Activated CD4-positive, CD25-positive, alpha-beta regulatory T cell (primary cell): ENCODE measurements at regions not wholly inside any gene's neighbourhood (a gene's known extent, or its start where the extent isn't known, plus 50 kb on each side); places are given as distances from the start of the nearest gene placed in this dataset.
"Not testable (repeated sequence)": the region's sequence is repeated elsewhere in the genome, so short reads cannot be mapped to it uniquely, and the experiment has no call there.

Source experiments
- DNase-seq, 4 experiments: peaks; one replicate each; lab custom pipeline; 2025; lab: John Stamatoyannopoulos, UW

GRCh38 chr10:27344568-27345454 is 104.2 kb upstream of the ACBD5 start:
- no peak for DNase-seq

- no peak for DNase-seq
These were observed 100.4 kb upstream of the ACBD5 start for GRCh38 chr10:27341001-27341400.

DNA sequence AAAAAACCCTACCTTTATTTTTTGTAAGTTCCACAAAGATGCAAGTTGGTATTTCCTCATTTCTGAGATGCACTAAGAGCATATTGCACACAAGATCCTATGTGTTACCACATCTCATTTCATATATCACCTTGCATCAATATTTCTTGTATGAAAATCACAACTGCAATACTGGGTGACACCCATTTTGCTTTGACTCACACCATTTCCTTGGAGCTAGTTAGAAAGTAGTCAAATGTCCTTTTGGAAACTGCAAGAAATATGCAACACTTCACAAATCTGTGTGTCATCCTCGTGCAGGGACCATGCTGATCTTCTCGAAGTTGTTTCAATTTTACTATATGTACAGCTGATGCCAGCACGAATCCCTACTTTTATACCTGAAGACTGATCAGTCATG is 94.6 kb upstream of the ACBD5 start:
- not testable (repeated sequence) for DNase-seq

- no peak for DNase-seq
These were observed 89.5 kb upstream of the ACBD5 start for GRCh38 chr10:27330074-27330473.

- DNase-seq, result no peak
These were observed 88.3 kb upstream of the ACBD5 start for GRCh38 chr10:27328946-27329345.

DNA sequence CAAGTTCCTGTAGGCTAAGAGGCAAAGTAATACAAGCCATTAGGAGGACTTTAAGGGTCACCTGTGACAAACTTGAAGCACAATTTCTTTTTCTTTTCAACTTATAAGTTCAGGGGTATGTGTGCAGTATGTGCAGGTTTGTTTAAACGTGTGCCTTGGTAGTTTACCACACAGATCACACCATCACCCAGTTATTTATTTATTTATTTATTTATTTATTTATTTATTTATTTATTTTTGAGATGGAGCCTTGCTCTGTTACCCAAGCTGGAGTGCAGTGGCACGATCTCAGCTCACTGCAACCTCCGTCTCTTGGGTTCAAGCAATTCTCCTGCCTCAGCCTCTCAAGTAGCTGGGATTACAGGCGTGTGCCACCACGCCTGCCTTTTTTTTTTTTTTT is 86.2 kb upstream of the ACBD5 start:
- not testable (repeated sequence) for DNase-seq

GRCh38 chr10:27319752-27320431 is 79.3 kb upstream of the ACBD5 start:
- no peak for DNase-seq

DNA sequence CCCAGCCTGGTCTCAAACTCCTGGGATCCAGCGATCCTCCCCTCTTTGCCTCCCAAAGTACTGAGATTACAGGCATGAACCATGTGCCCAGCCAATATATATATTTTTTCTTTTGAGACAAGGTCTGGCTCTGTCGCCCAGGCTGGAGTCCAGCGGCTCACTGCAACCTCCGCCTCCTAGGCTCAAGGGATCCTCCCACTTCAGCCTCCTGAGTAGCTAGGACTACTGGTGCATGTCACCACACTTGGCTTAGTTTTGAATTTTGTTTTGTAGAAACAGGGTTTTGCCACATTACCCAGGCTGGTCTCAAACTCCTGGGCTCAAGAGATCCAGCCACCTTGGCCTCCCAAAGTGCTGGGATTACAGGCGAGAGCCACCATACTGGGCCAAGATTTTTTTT is 78.5 kb upstream of the ACBD5 start:
- DNase-seq, result not testable (repeated sequence)

- DNase-seq, result not testable (repeated sequence)
These were observed 74.5 kb upstream of the ACBD5 start for GRCh38 chr10:27315082-27315481.

- not testable (repeated sequence) for DNase-seq
These were observed 73.0 kb upstream of the ACBD5 start for GRCh38 chr10:27313586-27313985.

DNA sequence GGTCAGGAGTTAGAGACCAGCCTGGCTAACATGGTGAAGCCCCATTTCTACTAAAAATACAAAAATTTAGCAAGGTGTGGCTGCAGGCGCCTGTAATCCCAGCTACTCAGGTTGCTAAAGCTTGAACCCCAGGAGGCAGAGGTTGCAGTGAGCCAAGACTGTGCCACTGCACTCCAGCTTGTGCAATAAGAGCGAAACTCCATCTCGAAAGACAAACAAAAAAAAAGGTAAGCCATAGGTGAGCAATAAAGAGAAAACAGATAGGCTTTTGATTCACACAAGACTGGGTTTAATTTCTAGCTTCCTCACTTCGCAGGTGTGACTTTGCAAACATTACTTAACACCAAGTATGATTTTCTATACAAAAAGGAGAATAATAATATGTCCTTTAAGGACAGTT is 72.3 kb upstream of the ACBD5 start:
- no peak for DNase-seq

- DNase-seq, result not testable (repeated sequence)
These were observed 71.2 kb upstream of the ACBD5 start for GRCh38 chr10:27311809-27312208.

DNA sequence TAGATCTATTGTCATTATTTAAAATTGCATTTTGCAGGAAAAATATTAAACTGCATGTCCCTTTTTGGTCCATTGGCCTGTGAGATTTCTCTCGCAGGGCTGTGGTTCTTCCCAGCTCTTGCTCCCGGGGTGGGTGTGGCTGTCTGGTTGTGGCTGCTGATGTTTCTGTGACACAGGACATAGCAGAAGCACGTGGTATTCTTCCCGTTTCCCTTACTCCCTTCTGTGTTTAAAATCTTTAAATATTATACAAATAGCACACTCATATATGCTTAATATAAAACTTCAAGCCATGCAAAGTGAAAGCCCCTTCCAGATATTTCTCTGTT is 57.9 kb upstream of the ACBD5 start:
- DNase-seq, result not testable (repeated sequence)

DNA sequence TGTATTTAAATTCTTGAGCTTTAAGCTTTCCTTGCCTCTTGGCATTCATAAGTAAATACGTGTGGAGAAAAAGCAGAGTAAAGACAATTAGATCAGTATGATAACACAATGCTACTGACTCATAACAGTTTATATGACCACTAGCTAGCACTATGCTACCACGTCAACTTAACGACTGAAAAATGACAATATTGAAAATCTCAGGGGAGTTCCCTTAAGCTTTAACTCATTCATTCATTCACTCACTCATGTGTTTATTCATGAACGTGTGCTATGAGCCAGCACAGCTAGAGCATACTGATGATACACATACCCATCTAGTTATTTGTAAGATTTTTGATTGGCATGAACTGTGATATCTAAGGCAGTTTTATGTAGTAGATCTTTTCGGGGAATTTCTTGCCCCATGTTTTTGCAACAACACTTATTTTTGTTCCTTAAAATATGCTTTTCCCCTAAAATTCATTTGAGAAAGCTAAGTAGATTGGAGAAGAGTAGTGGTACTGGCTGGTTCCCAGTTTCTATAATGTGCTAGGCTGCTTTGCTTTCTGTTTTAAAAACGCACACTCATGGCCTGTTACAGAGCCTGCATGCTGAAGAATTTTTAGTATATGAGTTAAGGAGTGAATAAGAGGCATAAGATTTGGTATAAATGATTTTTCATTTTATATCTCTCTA is 57.4 kb upstream of the ACBD5 start:
- DNase-seq, result no peak

GRCh38 chr10:27296285-27296684 is 55.7 kb upstream of the ACBD5 start:
- DNase-seq, result not testable (repeated sequence)

DNA sequence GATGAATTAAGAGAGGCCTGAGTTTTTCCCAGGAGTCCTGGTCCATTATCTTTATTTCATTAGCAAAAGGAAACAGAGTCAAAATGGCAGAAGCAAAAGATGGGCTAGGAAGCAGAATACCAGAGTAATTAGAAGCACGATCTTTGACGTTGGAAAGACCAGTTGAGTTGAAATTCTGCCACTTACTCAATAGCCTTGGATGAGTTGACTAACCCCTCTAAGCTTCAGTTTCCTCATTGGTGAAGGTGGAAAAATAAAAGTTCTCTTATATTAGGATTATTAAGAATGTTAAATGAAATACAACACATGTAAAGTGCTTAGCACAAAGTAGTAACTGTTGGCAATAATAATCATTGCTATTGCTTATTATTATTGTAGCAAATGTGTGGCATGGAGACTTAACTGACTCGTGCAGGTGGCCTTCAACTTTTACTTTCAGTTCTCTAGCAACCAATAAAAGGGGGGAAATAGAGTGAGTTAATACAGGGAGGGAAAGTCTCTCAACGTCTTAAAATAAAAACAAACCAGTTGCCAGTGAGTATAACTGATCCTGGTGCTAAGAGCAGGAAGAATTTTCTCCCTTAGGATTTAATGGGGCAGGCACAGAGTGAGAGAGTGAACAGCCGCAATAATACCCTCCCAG is 50.8 kb upstream of the ACBD5 start:
- not testable (repeated sequence) for DNase-seq
